Colonic mucosa (tissue), 4 donors: ENCODE measurements at regions not wholly inside any gene's neighbourhood (a gene's known extent, or its start where the extent isn't known, plus 50 kb on each side); places are given as distances from the start of the nearest gene placed in this dataset.

Experiments used
- DNase-seq: peaks from one replicate; pipeline ENCODE4 v3.0.0-alpha.2; 2020
- H3K27ac ChIP-seq: fragments of 200-600 bp; one replicate; pipeline ENCODE4 v1.8.0; 2021
- H3K27me3 ChIP-seq: fragments of 200-600 bp; one replicate; pipeline ENCODE4 v1.8.0; 2021
- H3K36me3 ChIP-seq: fragments of 200-600 bp; one replicate; pipeline ENCODE4 v1.8.0; 2021
- H3K4me1 ChIP-seq: fragments of 200-600 bp; one replicate; pipeline ENCODE4 v1.8.0; 2021; ENCODE audit warnings: mild to moderate bottlenecking
- H3K4me3 ChIP-seq: fragments of 200-600 bp; one replicate; pipeline ENCODE4 v1.8.0; 2021
- H3K9ac ChIP-seq, 2 donors: one replicate each; pipeline ENCODE4 v1.7.0; 2013; ENCODE audit warnings: control low read depth in 2 of 2, low read depth in 2 of 2, low read length in 2 of 2
- H3K9me3 ChIP-seq: fragments of 200-600 bp; one replicate; pipeline ENCODE4 v1.8.0; 2021
- CTCF ChIP-seq: fragments of 200-600 bp; IDR thresholded peaks from one replicate; pipeline ENCODE4 v1.8.0; 2022; ENCODE audit warnings: antibody characterized with exemption, mild to moderate bottlenecking
- intact Hi-C: fragments of 100-400 bp; cut with DNase I; formaldehyde crosslinking; loops from one replicate; pipeline ENCODE4 v1.14.1; 2022
- donor health status: healthy.
- donor health status: DM: no; HTN: no; CAD: no.
- donor health status: DM: no; HTN: no; CAD: no.

GRCh38 chr5:125612181-125612721 lies 811.0 kb upstream of the GRAMD2B start:
- no peak for DNase-seq
- TF ChIP-seq CTCF: no peak
- no peaks in the 10 kb centered on the region for H3K4me1 ChIP-seq
- H3K9me3 ChIP-seq: no peaks in the 10 kb centered on the region
- no peaks in the 10 kb centered on the region for H3K36me3 ChIP-seq
- no peak overlapping the region for H3K9ac ChIP-seq
- intact Hi-C loops: no loop called here
- no peak overlapping the region for H3K27ac ChIP-seq
- no peak overlapping the region for H3K4me3 ChIP-seq
- no peaks in the 10 kb centered on the region for H3K27me3 ChIP-seq

- Histone ChIP-seq H3K27me3 (no peaks in the 10 kb centered on the region), H3K4me3 (no peak overlapping the region), H3K9me3 (no peaks in the 10 kb centered on the region), H3K36me3 (no peaks in the 10 kb centered on the region), H3K4me1 (no peaks in the 10 kb centered on the region), H3K9ac (no peak overlapping the region), H3K27ac (no peak overlapping the region)
- no peak for DNase-seq
- intact Hi-C loops: no loop called here
- TF ChIP-seq CTCF: no peak
Observed at GRCh38 chr5:125612776-125613175, 810.4 kb upstream of the GRAMD2B start.

GRCh38 chr5:125630237-125630636 lies 793.0 kb upstream of the GRAMD2B start:
- Histone ChIP-seq H3K4me3 (no peak overlapping the region), H3K9ac (no peak overlapping the region)
- no peak for TF ChIP-seq CTCF

DNA sequence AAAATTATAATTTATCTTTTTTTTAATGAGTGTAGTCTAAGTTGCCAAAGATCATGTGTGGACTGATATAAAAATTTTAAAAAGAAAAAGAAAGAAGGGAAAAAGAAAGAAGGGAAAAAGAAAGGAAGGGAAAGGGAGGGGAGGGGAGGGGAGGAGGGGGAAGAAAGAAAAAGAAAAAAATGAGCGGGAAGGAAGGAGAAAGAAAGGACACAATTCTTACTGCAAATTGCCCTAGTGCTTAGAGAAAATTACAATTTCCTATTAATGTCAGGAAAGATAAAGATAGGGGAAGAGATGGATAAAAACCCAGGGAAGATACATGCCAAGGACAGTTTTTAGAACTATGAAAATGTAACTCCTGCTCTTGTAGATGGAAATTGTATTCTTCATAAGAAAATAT lies 789.7 kb upstream of the GRAMD2B start:
- Histone ChIP-seq H3K9ac (no peak overlapping the region), H3K36me3 (no peaks in the 10 kb centered on the region), H3K4me1 (no peaks in the 10 kb centered on the region), H3K27me3 (no peaks in the 10 kb centered on the region), H3K27ac (no peak overlapping the region), H3K9me3 (no peaks in the 10 kb centered on the region), H3K4me3 (no peak overlapping the region)
- DNase-seq: no peak
- TF ChIP-seq CTCF: no peak
- intact Hi-C loops: no loop called here

More at GRCh38 chr5:125630237-125630636, 793.0 kb upstream of the GRAMD2B start:
- intact Hi-C loops: no loop called here
- Histone ChIP-seq H3K27me3 (no peaks in the 10 kb centered on the region), H3K36me3 (no peaks in the 10 kb centered on the region), H3K4me1 (no peaks in the 10 kb centered on the region), H3K27ac (no peak overlapping the region), H3K9me3 (no peaks in the 10 kb centered on the region)
- DNase-seq: no peak

DNA sequence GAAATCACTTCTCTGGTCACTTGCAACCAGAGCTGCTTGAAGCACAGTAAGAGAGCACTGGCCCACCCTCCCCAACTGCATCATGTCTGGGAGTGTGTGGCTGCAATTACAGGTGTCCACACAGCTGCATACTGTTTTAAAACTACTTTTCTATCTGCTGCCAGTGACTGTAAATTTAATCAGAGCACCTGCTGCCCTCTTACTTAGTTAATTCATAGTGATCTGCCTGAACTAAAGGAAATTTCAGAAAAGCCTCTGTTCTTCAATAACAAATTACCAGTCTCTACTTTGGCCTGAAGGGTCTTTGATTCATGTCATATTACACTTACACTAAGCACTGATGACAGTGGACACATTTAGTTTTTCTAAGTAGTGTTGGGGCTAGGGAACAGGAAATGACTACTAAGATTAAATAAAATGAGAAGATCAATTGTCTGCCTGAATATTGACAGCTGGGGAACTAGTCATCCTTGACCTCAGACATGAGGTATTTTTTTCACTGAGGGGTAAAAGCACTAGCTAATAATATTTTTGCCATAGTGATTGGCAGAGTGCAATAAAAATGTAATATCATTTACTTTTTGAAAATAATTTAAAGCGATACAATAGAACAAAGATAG lies 788.9 kb upstream of the GRAMD2B start:
- H3K9ac ChIP-seq: no peak overlapping the region
- H3K4me1 ChIP-seq: no peaks in the 10 kb centered on the region
- intact Hi-C loops: no loop called here
- no peaks in the 10 kb centered on the region for H3K36me3 ChIP-seq
- no peak overlapping the region for H3K27ac ChIP-seq
- no peak for TF ChIP-seq CTCF
- H3K9me3 ChIP-seq: no peaks in the 10 kb centered on the region
- no peak overlapping the region for H3K4me3 ChIP-seq
- DNase-seq: no peak
- H3K27me3 ChIP-seq: no peaks in the 10 kb centered on the region
